Fibroblast of lung (primary cell): ENCODE measurements at regions not wholly inside any gene's neighbourhood (a gene's known extent, or its start where the extent isn't known, plus 50 kb on each side); places are given as distances from the start of the nearest gene placed in this dataset.

Experiments used
- DNase-seq, 2 donors: peaks; one replicate each; pipeline versions ENCODE4 v3.0.0 to v3.0.0-alpha.2; 2010; ENCODE audit warnings: low read depth in 2 of 2
- H2AFZ ChIP-seq: 2 replicates; pipeline ENCODE4 v1.5.1; 2012; ENCODE audit warnings: low read length, control low read depth, inconsistent platforms
- H3K27ac ChIP-seq: 2 replicates; pipeline ENCODE4 v1.5.1; 2011; ENCODE audit warnings: low read length, control low read depth; ENCODE audit not compliant: insufficient read depth
- H3K27me3 ChIP-seq: 2 replicates; pipeline ENCODE4 v1.5.1; 2011; ENCODE audit warnings: mild to moderate bottlenecking, low read length; ENCODE audit not compliant: control insufficient read depth, insufficient read depth
- H3K36me3 ChIP-seq: 2 replicates; pipeline ENCODE4 v1.5.1; 2011; ENCODE audit warnings: low read length; ENCODE audit not compliant: control insufficient read depth, insufficient read depth
- H3K4me1 ChIP-seq: 2 replicates; pipeline ENCODE4 v1.5.1; 2011; ENCODE audit warnings: low read length; ENCODE audit not compliant: control insufficient read depth, insufficient read depth; ENCODE audit errors: extremely low read depth
- H3K4me2 ChIP-seq: 2 replicates; pipeline ENCODE4 v1.5.1; 2011; ENCODE audit warnings: low read length, control low read depth; ENCODE audit not compliant: insufficient read depth; ENCODE audit errors: extremely low read depth
- H3K4me3 ChIP-seq, 4 experiments: fragments of 200-600 bp in 1 of 4; sonication (generic) in 1 of 4; replicated peaks in 1 of 4; 2 replicates each; pipeline ENCODE4 v1.5.1; 2011 to 2016; ENCODE audit warnings: low read length in 4 of 4, low read depth in 3 of 4, mild to moderate bottlenecking in 3 of 4, control low read depth in 2 of 4, inconsistent platforms in 1 of 4, mixed read lengths in 1 of 4; ENCODE audit not compliant: insufficient read depth in 1 of 4; ENCODE audit errors: control extremely low read depth in 1 of 4
- H3K79me2 ChIP-seq: 2 replicates; pipeline ENCODE4 v1.5.1; 2012; ENCODE audit warnings: mild to moderate bottlenecking, low read length, inconsistent platforms; ENCODE audit not compliant: control insufficient read depth, insufficient read depth
- H3K9ac ChIP-seq: 2 replicates; pipeline ENCODE4 v1.5.1; 2011; ENCODE audit warnings: mild to moderate bottlenecking, low read length, control low read depth; ENCODE audit not compliant: insufficient read depth
- H3K9me3 ChIP-seq: 2 replicates; pipeline ENCODE4 v1.5.1; 2012; ENCODE audit warnings: low read depth, low read length; ENCODE audit not compliant: control insufficient read depth, insufficient read depth
- H4K20me1 ChIP-seq: 2 replicates; pipeline ENCODE4 v1.5.1; 2011; ENCODE audit warnings: low read length; ENCODE audit not compliant: control insufficient read depth, insufficient read depth; ENCODE audit errors: extremely low read depth
- EZH2 ChIP-seq: IDR thresholded peaks from 2 replicates; pipeline ENCODE4 v1.5.1; 2012; ENCODE audit warnings: low read length, control low read depth, mild to moderate bottlenecking; ENCODE audit errors: missing control alignments
- TF ChIP-seq, protein P1 (sequence below), 2 donors: IDR thresholded peaks in 1 of 2; conservative IDR thresholded peaks in 1 of 2; 1 replicate in 1 of 2; 2 replicates in 1 of 2; pipeline ENCODE4 v1.5.1; 2011 to 2012; ENCODE audit warnings: low read length in 2 of 2, control low read depth in 1 of 2, inconsistent platforms in 1 of 2, low read depth in 1 of 2, mild to moderate bottlenecking in 1 of 2

DNA sequence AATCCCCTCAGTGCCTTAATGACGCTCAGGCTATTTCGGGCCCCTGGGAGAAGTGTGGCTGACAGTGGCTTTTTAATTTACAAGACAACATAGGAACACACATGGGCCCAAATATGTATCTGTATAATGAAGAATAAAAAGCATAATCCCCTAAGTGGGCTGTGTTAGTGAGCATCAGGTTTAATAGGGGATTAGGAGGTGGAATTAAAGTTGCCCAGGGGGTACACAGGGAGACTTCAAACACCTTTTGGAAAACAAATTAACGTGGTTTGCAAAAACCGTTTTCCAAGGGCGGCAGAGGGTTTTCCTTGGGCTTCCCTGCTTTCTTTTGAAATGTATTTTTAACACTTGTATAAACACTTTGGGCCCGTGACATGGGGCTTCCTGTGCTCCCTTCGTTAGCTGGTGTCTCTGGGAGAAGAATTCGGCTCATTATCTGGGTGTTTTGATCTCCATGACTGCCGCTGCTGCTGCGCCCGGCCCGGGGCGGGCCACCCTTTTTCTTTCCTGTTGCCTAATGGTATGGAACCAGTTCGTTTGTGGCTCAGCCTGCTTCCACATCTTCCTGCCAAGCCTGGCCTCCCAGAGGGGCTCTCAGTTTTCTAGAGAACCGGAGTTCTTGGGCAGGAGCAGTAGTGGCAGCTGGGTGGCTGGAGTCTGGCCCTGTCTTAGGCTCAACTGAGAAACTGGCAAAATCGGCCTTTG is 173.0 kb downstream of the MACROH2A1 start:
- Histone ChIP-seq H3K27me3 (no peaks in the 10 kb centered on the region), H3K36me3 (no peaks in the 10 kb centered on the region), H3K4me1 (peaks cover 4% of the 10 kb centered on the region), H3K9ac (no peak overlapping the region), H3K27ac (no peak overlapping the region), H3K79me2 (no peaks in the 10 kb centered on the region), H3K4me2 (no peak overlapping the region), H3K4me3 (no peak overlapping the region), H3K9me3 (no peaks in the 10 kb centered on the region), H2AFZ (no peak overlapping the region), H4K20me1 (no peaks in the 10 kb centered on the region)
- DNase-seq = no peak
- TF ChIP-seq, protein P1, sequence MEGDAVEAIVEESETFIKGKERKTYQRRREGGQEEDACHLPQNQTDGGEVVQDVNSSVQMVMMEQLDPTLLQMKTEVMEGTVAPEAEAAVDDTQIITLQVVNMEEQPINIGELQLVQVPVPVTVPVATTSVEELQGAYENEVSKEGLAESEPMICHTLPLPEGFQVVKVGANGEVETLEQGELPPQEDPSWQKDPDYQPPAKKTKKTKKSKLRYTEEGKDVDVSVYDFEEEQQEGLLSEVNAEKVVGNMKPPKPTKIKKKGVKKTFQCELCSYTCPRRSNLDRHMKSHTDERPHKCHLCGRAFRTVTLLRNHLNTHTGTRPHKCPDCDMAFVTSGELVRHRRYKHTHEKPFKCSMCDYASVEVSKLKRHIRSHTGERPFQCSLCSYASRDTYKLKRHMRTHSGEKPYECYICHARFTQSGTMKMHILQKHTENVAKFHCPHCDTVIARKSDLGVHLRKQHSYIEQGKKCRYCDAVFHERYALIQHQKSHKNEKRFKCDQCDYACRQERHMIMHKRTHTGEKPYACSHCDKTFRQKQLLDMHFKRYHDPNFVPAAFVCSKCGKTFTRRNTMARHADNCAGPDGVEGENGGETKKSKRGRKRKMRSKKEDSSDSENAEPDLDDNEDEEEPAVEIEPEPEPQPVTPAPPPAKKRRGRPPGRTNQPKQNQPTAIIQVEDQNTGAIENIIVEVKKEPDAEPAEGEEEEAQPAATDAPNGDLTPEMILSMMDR (conservative IDR thresholded peaks at IDR 0.05 in 1 of 2, IDR thresholded peaks at IDR 0.05 in 1 of 2; ENCODE audit: low read depth in 1 of 2, low read length in 2 of 2) = no peak
- no peak for TF ChIP-seq EZH2

DNA sequence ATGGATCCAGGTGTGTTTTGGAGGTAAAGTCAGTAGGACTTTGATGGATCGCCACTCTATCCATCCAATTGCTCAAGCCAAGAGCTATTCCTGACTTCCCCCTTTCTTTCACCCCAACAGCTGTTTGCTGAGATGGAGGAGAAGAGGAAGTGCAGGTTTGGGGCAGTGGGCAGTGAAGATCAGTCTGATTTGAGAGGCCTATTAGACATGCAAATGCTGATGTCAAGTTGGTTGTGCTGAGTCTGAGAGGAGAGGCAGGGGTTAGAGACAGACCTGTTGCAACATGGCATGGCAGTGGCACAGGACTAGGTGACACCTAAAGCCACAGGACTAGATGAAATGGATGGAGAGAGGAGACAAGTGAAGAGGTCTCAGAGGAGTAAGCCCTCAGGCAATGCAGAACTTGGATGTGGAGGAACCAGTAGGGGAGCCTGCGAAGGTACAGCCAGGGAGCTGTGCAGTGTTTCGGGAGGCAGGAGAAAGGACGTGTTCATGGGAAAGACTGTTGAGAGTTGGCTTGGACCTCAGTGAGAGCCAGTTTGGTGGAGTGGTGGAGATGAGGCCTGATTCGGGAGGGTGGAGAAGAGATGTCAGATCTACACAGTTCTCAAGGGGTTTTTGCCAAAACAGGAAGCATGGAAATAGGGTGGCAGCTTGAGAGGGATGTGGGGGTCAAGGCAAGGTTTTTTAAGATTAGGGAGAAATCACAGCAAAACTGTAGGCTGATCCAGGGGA is 175.0 kb downstream of the MACROH2A1 start:
- Histone ChIP-seq H4K20me1 (no peaks in the 10 kb centered on the region), H3K9me3 (no peaks in the 10 kb centered on the region), H3K9ac (no peak overlapping the region), H3K4me3 (no peak overlapping the region), H2AFZ (no peak overlapping the region), H3K36me3 (no peaks in the 10 kb centered on the region), H3K4me1 (no peaks in the 10 kb centered on the region), H3K27ac (no peak overlapping the region), H3K79me2 (no peaks in the 10 kb centered on the region), H3K27me3 (no peaks in the 10 kb centered on the region), H3K4me2 (no peak overlapping the region)
- DNase-seq = no peak
- TF ChIP-seq, protein P1 (conservative IDR thresholded peaks at IDR 0.05 in 1 of 2, IDR thresholded peaks at IDR 0.05 in 1 of 2; ENCODE audit: low read depth in 1 of 2, low read length in 2 of 2) = no peak
- no peak for TF ChIP-seq EZH2

DNA sequence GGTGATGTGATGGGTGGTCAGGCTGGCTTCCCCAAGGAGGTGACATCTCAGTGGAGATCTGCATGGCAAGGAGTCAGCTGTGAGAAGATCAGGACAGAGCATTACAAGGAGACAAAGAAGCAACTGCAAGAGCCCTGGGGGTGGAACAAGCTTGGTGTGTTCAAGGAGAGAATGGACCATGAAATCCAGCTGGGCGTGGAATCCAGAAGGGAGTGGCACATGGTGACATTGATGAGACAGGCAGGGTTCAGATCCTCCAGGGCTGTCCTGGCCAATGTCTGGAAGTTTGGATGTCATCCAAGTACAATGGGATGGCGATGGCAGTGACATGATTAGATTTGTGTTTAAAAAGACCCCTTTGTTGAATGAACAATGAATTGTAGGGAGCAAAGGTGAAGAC is 175.6 kb downstream of the MACROH2A1 start:
- H3K4me1 ChIP-seq = no peaks in the 10 kb centered on the region
- DNase-seq = no peak
- H3K27ac ChIP-seq = no peak overlapping the region
- H3K79me2 ChIP-seq = no peaks in the 10 kb centered on the region
- H3K4me2 ChIP-seq = no peak overlapping the region
- H3K4me3 ChIP-seq = no peak overlapping the region
- no peak overlapping the region for H3K9ac ChIP-seq
- H3K27me3 ChIP-seq = no peaks in the 10 kb centered on the region
- H3K36me3 ChIP-seq = no peaks in the 10 kb centered on the region
- no peak overlapping the region for H2AFZ ChIP-seq
- TF ChIP-seq EZH2 = no peak
- TF ChIP-seq, protein P1 (conservative IDR thresholded peaks at IDR 0.05 in 1 of 2, IDR thresholded peaks at IDR 0.05 in 1 of 2; ENCODE audit: low read depth in 1 of 2, low read length in 2 of 2) = no peak
- H4K20me1 ChIP-seq = no peaks in the 10 kb centered on the region
- no peaks in the 10 kb centered on the region for H3K9me3 ChIP-seq
